H1 (cell line): ENCODE measurements at regions not wholly inside any gene's neighbourhood (a gene's known extent, or its start where the extent isn't known, plus 50 kb on each side); places are given as distances from the start of the nearest gene placed in this dataset.

ENCODE experiments used
- CTCF ChIA-PET: fragments of 300-600 bp; sonication (Branson Sonifier 250); formaldehyde crosslinking; loops from one replicate; lab custom pipeline; 2021; ENCODE audit not compliant: partially characterized antibody; lab: Charles Lee
- POLR2A ChIA-PET: fragments of 300-600 bp; sonication (Branson Sonifier 250); formaldehyde crosslinking; loops from one replicate; lab custom pipeline; 2021; ENCODE audit warnings: inconsistent platforms; ENCODE audit not compliant: partially characterized antibody; lab: Charles Lee
- DNase-seq, 2 experiments: peaks; one replicate each; pipeline versions ENCODE4 v3.0.0 to v3.0.0-alpha.2; 2010 to 2022; ENCODE audit warnings: low spot score in 2 of 2, low read depth in 1 of 2, mixed read lengths in 1 of 2
- FAIRE-seq: peaks from 2 replicates; lab custom pipeline; 2011; peaks lifted over from hg19 to GRCh38; lab: Jason Lieb, UNC
- H2AFZ ChIP-seq: 2 replicates; pipeline ENCODE4 v1.8.1; 2012; ENCODE audit warnings: low read length, inconsistent platforms
- H2AK5ac ChIP-seq: 2 replicates; pipeline ENCODE4 v1.6.1; 2013; ENCODE audit warnings: low read depth, low read length
- H2BK120ac ChIP-seq: replicated peaks from 2 replicates; pipeline ENCODE3; 2013; ENCODE audit warnings: low read depth, low read length, inconsistent platforms
- H2BK12ac ChIP-seq: 2 replicates; pipeline ENCODE4 v1.6.1; 2013; ENCODE audit warnings: low read depth, low read length
- H2BK15ac ChIP-seq: 2 replicates; pipeline ENCODE4 v1.6.1; 2013; ENCODE audit warnings: low read length
- H2BK20ac ChIP-seq: 2 replicates; pipeline ENCODE4 v1.6.1; 2013; ENCODE audit warnings: low read length
- H2BK5ac ChIP-seq: 2 replicates; pipeline ENCODE4 v1.6.1; 2013; ENCODE audit warnings: low read depth, low read length
- H3K14ac ChIP-seq: 2 replicates; pipeline ENCODE4 v1.6.1; 2013; ENCODE audit warnings: inconsistent platforms; ENCODE audit not compliant: insufficient read length
- H3K18ac ChIP-seq: 2 replicates; pipeline ENCODE4 v1.6.1; 2013; ENCODE audit warnings: low read length; ENCODE audit errors: extremely low read depth
- H3K23ac ChIP-seq: 2 replicates; pipeline ENCODE4 v1.6.1; 2013; ENCODE audit warnings: inconsistent platforms; ENCODE audit not compliant: insufficient read length
- H3K23me2 ChIP-seq: 2 replicates; pipeline ENCODE4 v1.6.1; 2013; ENCODE audit warnings: low read depth, low read length
- H3K27ac ChIP-seq: 2 replicates; pipeline ENCODE4 v1.6.1; 2011; ENCODE audit warnings: low read depth, low read length, inconsistent platforms
- H3K27me3 ChIP-seq, 4 experiments: replicated peaks in 1 of 4; 1 replicate in 1 of 4; 2 replicates in 3 of 4; pipeline versions ENCODE4 v1.6.1 to v1.8.1; 2011 to 2013; ENCODE audit warnings: low read length in 3 of 4, mild to moderate bottlenecking in 3 of 4, inconsistent platforms in 2 of 4, mixed read lengths in 2 of 4, moderate library complexity in 1 of 4; ENCODE audit not compliant: control insufficient read depth in 3 of 4, insufficient read depth in 3 of 4; ENCODE audit errors: extremely low read depth in 1 of 4
- H3K36me3 ChIP-seq, 4 experiments: 2 replicates each; pipeline versions ENCODE4 v1.6.1 to v1.8.1; 2011 to 2013; ENCODE audit warnings: mild to moderate bottlenecking in 4 of 4, low read length in 3 of 4, moderate library complexity in 2 of 4, control low read depth in 1 of 4, inconsistent platforms in 1 of 4; ENCODE audit not compliant: insufficient read depth in 4 of 4, control insufficient read depth in 2 of 4
- H3K4ac ChIP-seq: replicated peaks from 2 replicates; pipeline ENCODE3; 2013; ENCODE audit warnings: low read length, low read depth, mixed read lengths, inconsistent platforms; ENCODE audit not compliant: insufficient read length
- H3K4me1 ChIP-seq, 4 experiments: replicated peaks in 1 of 4; 1 replicate in 1 of 4; 2 replicates in 3 of 4; pipeline versions ENCODE4 v1.6.1 to v1.8.1; 2011 to 2013; ENCODE audit warnings: low read length in 3 of 4, inconsistent platforms in 2 of 4, mixed read lengths in 1 of 4; ENCODE audit not compliant: insufficient read depth in 4 of 4, control insufficient read depth in 3 of 4
- H3K4me2 ChIP-seq, 2 experiments: 2 replicates each; pipeline versions ENCODE4 v1.6.1 to v1.8.1; 2011 to 2013; ENCODE audit warnings: low read depth in 2 of 2, low read length in 2 of 2, control low read depth in 1 of 2, inconsistent platforms in 1 of 2, mild to moderate bottlenecking in 1 of 2; ENCODE audit not compliant: insufficient read depth in 1 of 2
- H3K4me3 ChIP-seq, 4 experiments: fragments of 200-600, 300-600 bp in 1 of 4; sonication (generic), shearing (Covaris generic), sonication (Bioruptor Twin) in 1 of 4; 2 replicates each; pipeline versions ENCODE4 v1.5.1 to v1.8.1; 2011 to 2016; ENCODE audit warnings: low read length in 4 of 4, low read depth in 3 of 4, control low read depth in 2 of 4, inconsistent platforms in 2 of 4, mild to moderate bottlenecking in 2 of 4, mixed read lengths in 1 of 4, moderate library complexity in 1 of 4; ENCODE audit not compliant: insufficient read depth in 2 of 4; ENCODE audit errors: extremely low read depth in 1 of 4
- H3K56ac ChIP-seq: replicated peaks from 2 replicates; pipeline ENCODE3; 2013; ENCODE audit warnings: low read depth, mild to moderate bottlenecking, mixed read lengths, low read length, inconsistent platforms; ENCODE audit not compliant: insufficient read length
- H3K79me1 ChIP-seq: 2 replicates; pipeline ENCODE4 v1.6.1; 2013; ENCODE audit warnings: low read depth, low read length, control low read depth
- H3K79me2 ChIP-seq, 2 experiments: 2 replicates each; pipeline versions ENCODE4 v1.6.1 to v1.8.1; 2012 to 2013; ENCODE audit warnings: low read length in 2 of 2, mild to moderate bottlenecking in 2 of 2, inconsistent platforms in 1 of 2; ENCODE audit not compliant: insufficient read depth in 2 of 2, control insufficient read depth in 1 of 2
- H3K9ac ChIP-seq, 4 experiments: replicated peaks in 1 of 4; 1 replicate in 1 of 4; 2 replicates in 3 of 4; pipeline versions ENCODE4 v1.6.1 to v1.8.1; 2011 to 2013; ENCODE audit warnings: low read depth in 3 of 4, low read length in 3 of 4, control low read depth in 2 of 4, mild to moderate bottlenecking in 2 of 4, moderate library complexity in 2 of 4, inconsistent platforms in 1 of 4; ENCODE audit errors: extremely low read depth in 1 of 4
- H3K9me3 ChIP-seq, 2 experiments: 2 replicates each; pipeline versions ENCODE4 v1.6.1 to v1.8.1; 2012 to 2013; ENCODE audit warnings: mild to moderate bottlenecking in 2 of 2, moderate library complexity in 2 of 2, control low read depth in 1 of 2, inconsistent platforms in 1 of 2, low read depth in 1 of 2, low read length in 1 of 2, mixed read lengths in 1 of 2; ENCODE audit not compliant: insufficient read depth in 2 of 2
- H4K20me1 ChIP-seq, 2 experiments: replicated peaks in 1 of 2; 2 replicates each; pipeline versions ENCODE3 to v1.8.1; 2011 to 2013; ENCODE audit warnings: inconsistent platforms in 2 of 2, low read length in 2 of 2, mild to moderate bottlenecking in 1 of 2; ENCODE audit not compliant: insufficient read depth in 2 of 2, control insufficient read depth in 1 of 2
- H4K5ac ChIP-seq: 2 replicates; pipeline ENCODE4 v1.6.1; 2013; ENCODE audit warnings: low read length, low read depth, mixed read lengths, inconsistent platforms; ENCODE audit not compliant: insufficient read length
- H4K8ac ChIP-seq: 2 replicates; pipeline ENCODE4 v1.8.0; 2013; ENCODE audit warnings: mild to moderate bottlenecking, moderate library complexity, low read length, inconsistent platforms; ENCODE audit not compliant: insufficient read depth; ENCODE audit errors: extremely low read depth
- H4K91ac ChIP-seq: replicated peaks from 2 replicates; pipeline ENCODE3; 2013; ENCODE audit warnings: low read length, mixed read lengths, inconsistent platforms; ENCODE audit not compliant: insufficient read length
- ATF3 ChIP-seq: IDR thresholded peaks from 2 replicates; pipeline ENCODE4 v1.6.1; 2011; ENCODE audit warnings: low read depth, mild to moderate bottlenecking, low read length; ENCODE audit not compliant: insufficient read depth
- HDAC2 ChIP-seq, 2 experiments: fragments of 300-600 bp in 1 of 2; sonication (generic) in 1 of 2; IDR thresholded peaks; 2 replicates each; pipeline ENCODE4 v1.6.1; 2011 to 2012; ENCODE audit warnings: low read depth in 2 of 2, low read length in 2 of 2, mild to moderate bottlenecking in 2 of 2, moderate library complexity in 2 of 2, borderline replicate concordance in 1 of 2, inconsistent platforms in 1 of 2
- MAFK ChIP-seq: IDR thresholded peaks from 2 replicates; pipeline ENCODE4 v1.6.1; 2012; ENCODE audit warnings: low read depth, mild to moderate bottlenecking, improper control_type of control experiment, low read length
- TCF12 ChIP-seq: IDR thresholded peaks from 2 replicates; pipeline ENCODE4 v1.6.1; 2011; ENCODE audit warnings: low read depth, mild to moderate bottlenecking, low read length
- WGBS, 2 experiments: shearing (Covaris generic) in 1 of 2; methylation state at CpG; one replicate each; pipeline versions ENCODE4 v1.1.6 to v1.1.7; 2013 to 2015; ENCODE audit warnings: low lambda C conversion rate in 2 of 2, mixed read lengths in 2 of 2, inconsistent platforms in 1 of 2, low coverage in 1 of 2, missing lambda C conversion rate in 1 of 2; ENCODE audit not compliant: insufficient replicate concordance in 2 of 2, insufficient coverage in 1 of 2, insufficient read length in 1 of 2; ENCODE audit errors: extremely low coverage in 1 of 2, missing lambda C conversion rate in 1 of 2; 5-methylcytosine and 5-hydroxymethylcytosine counted together

- Histone ChIP-seq H3K79me1 (no peaks in the 10 kb centered on the region), H3K27ac (no peak overlapping the region), H4K20me1 (no peaks in the 10 kb centered on the region), H3K9me3 (no peaks in the 10 kb centered on the region), H2AK5ac (no peak overlapping the region), H4K91ac (no peak overlapping the region), H4K5ac (no peak overlapping the region), H3K9ac (no peak overlapping the region), H3K23ac (no peak overlapping the region), H2BK20ac (no peak overlapping the region), H3K27me3 (no peaks in the 10 kb centered on the region), H2BK12ac (no peak overlapping the region), H3K18ac (no peak overlapping the region), H3K56ac (no peak overlapping the region), H2BK120ac (no peak overlapping the region), H3K14ac (no peak overlapping the region), H4K8ac (no peak overlapping the region), H2BK15ac (no peak overlapping the region), H3K4me3 (no peak overlapping the region), H3K4me2 (no peak overlapping the region), H3K4me1 (no peaks in the 10 kb centered on the region), H3K23me2 (no peaks in the 10 kb centered on the region), H3K79me2 (no peaks in the 10 kb centered on the region), H2BK5ac (no peak overlapping the region), H2AFZ (0 out of 2 replicates have a peak overlapping the region, but pooled peaks have one; percentile 2), H3K4ac (no peak overlapping the region), H3K36me3 (no peaks in the 10 kb centered on the region)
- DNase-seq (no peak), FAIRE-seq (no peak)
- ChIA-PET CTCF (no interaction called here), POLR2A (no interaction called here)
- WGBS, 2 experiments, result 94% methylated on average over 1 of the region's 1 CpG; no CpG with 5 or more reads in 1 of the 2 experiments
- TF ChIP-seq ATF3 (no peak), HDAC2 (IDR thresholded peaks at IDR 0.05; ENCODE audit: borderline replicate concordance in 1 of 2, low read depth in 2 of 2, low read length in 2 of 2) (no peak), MAFK (no peak), TCF12 (no peak)
These were observed 808.2 kb downstream of the SUCLG1 start for GRCh38 chr2:83650898-83651297.
